HG02981 (cell line): ENCODE measurements at regions not wholly inside any gene's neighbourhood (a gene's known extent, or its start where the extent isn't known, plus 50 kb on each side); places are given as distances from the start of the nearest gene placed in this dataset.
A peak's percentile ranks its signal among the peaks of the same experiment; 100 is the strongest.

ENCODE experiments used
- ATAC-seq: cut with Tn5 transposase; IDR thresholded peaks from one replicate; pipeline ENCODE4 v1.9.1; 2021; ENCODE audit warnings: mild to moderate bottlenecking, moderate library complexity; ENCODE audit not compliant: unreplicated experiment

- ATAC-seq = peak; percentile 95
Observed at GRCh38 chr7:45446195-45446944, 127.8 kb upstream of the ADCY1 start.

- ATAC-seq = no peak
Observed at GRCh38 chr7:45447296-45447695, 126.9 kb upstream of the ADCY1 start.

GRCh38 chr7:45450571-45451204 is 123.5 kb upstream of the ADCY1 start:
- ATAC-seq = no peak

GRCh38 chr7:45451342-45452035 is 122.7 kb upstream of the ADCY1 start:
- ATAC-seq = no peak

GRCh38 chr7:45454771-45455170 is 119.4 kb upstream of the ADCY1 start:
- ATAC-seq = no peak

- ATAC-seq = no peak
Observed at GRCh38 chr7:45455662-45456061, 118.5 kb upstream of the ADCY1 start.

- ATAC-seq = no peak
Observed at GRCh38 chr7:45456105-45456504, 118.1 kb upstream of the ADCY1 start.

DNA sequence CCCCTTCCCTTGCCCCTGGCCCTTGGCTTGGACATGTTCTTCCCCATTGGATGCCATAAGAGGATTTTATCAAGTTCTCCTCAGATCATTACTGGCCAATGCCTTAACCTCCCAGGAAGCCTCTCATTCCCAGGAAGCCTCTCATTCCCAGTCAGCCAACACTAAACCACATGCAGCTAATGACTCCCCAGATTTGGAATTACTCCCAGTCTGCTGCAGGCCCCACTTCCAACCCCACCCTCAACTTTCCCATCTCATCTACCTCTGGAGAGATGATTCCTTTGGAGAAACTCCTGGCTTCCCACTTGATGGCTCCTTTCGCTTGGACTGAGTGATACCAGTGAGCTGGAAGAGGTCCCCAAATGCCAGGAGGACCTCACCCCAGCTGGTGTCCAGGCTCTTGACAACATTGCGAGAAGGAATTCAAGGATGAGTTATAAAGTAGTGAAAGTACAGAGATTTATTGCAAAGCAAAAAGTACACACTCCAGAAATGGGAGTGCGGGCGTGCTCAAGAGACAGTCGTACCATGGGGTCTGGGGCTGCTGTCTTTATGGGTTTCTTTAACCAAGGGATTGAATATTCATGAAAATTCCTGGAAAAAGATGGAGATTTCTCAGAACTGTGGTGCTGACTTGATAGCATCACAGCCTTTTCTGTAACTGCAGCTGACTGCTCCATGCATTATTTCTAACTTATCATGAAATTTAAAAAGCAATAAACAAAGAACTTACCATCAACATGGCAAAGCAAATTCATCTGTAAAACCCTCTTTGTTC is 117.2 kb upstream of the ADCY1 start:
- ATAC-seq = no peak

DNA sequence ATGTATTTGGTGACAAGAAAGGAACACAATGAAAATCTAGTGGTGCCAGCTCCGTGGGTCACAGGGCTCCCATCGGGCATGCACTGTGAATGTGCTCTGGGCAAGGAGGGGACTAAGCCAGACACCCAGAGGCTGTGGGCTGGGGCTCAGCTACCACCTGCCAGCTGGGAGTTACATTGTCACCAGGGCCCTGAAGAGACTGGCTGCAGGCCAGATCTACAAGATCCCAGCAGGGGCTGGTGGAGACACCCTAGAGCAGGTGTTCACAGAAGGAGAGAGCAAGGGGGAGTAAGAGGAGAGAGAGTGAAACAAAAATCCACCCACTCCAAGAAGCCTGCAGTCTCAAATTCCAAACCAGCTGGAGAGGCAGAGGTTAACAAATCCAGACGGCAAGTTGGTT is 116.6 kb upstream of the ADCY1 start:
- no peak for ATAC-seq

GRCh38 chr7:45459476-45459875 is 114.7 kb upstream of the ADCY1 start:
- no peak for ATAC-seq

GRCh38 chr7:45460379-45460778 is 113.8 kb upstream of the ADCY1 start:
- ATAC-seq = no peak

DNA sequence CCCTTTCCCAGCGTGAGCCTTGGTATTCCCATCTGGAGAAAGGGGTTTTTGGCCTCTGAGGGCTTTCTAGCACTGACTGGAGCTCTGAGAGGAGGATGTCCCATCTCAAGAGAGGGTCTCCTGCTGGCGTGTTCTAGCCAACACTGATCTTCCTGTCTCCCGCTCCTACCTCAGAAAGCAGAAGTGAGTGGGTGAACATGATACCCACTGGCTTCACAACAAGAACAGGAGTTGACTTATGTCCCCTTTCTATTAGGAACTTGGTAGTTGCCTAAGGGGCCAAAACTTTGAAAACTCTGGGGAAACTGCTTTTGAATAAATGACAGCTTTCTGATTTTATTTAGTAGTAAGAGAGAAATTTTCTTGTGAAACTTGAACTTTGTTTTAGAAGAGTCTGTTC is 113.1 kb upstream of the ADCY1 start:
- ATAC-seq = no peak

DNA sequence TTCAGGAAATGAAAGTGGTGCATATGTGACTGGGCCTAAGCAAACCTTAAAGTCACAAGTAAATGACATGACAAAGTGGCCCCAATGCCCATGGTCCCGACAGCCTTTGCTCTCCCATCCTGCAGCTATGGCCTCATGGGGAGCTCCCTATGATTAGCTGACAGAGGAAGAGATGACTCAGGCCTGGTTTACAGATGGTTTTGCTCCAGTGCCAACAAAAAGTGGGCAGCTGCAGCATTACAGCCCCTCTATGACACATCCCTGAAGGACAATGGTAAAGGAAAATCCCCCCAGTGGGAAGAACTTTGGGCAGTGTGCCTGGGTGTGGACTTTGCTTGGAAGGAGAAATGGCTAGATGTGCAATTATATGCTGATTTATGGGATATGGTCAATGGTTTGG is 105.1 kb upstream of the ADCY1 start:
- no peak for ATAC-seq

GRCh38 chr7:45470031-45470430 is 104.1 kb upstream of the ADCY1 start:
- ATAC-seq = no peak

DNA sequence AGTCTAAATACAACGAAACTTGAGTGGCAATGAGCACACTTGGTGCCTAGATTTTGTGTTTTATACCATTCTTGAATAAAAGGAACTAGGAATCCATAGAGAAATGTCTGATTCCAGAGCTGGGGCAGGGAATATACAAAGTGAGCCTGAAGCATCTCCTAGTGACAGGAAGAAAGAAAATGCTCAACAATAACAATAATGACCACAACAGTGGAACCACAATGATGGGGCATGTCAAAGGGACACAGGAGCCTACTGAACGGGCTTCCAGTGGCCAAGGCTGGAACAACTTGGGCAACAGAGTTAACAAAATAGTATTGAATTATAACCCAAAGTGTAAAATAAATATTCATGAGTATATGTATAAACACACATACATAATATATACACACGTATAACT is 94.4 kb upstream of the ADCY1 start:
- no peak for ATAC-seq

GRCh38 chr7:45482451-45482850 is 91.7 kb upstream of the ADCY1 start:
- ATAC-seq = no peak

- ATAC-seq = no peak
Observed at GRCh38 chr7:45484094-45484493, 90.1 kb upstream of the ADCY1 start.

DNA sequence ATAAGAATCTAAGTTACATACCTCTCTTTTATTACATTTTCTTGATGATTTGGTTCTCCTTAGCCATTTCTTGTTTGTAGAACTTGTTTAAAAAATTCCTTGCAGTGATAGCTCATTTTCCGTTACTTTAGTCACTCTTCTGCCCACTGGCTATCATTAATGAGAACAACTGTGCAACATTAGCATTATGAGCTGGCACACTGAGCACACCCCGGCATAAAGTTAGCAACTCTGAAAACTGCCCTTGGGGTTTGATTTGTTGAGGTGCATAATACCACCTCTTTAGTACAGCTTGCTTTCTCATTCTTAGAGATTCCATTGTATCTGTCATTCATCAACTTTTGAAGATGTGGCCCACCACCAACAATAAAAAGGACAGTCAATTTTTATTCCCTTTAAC is 87.6 kb upstream of the ADCY1 start:
- no peak for ATAC-seq

- no peak for ATAC-seq
Observed at GRCh38 chr7:45494885-45495284, 79.3 kb upstream of the ADCY1 start.

DNA sequence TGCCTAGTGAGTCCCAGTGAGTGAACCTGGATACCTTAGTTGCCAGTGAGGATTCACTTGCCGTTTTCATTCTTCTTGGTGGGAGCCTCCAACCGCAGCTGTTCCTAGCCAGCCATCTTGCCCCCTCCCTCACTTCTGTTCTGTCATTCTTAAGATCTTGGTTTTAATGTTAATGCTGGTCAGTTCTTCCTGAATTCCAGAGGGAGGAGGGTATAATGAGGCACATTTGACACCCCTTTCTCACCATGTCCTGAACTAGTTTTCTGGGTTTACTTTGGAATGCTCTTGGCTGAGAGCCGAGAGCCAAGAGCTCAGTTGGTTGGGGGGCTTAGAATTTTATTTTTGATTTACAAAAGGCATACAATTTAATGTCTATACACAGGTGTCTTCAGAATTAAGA is 78.5 kb upstream of the ADCY1 start:
- no peak for ATAC-seq

GRCh38 chr7:45500257-45500656 is 73.9 kb upstream of the ADCY1 start:
- no peak for ATAC-seq
